GM23338 (cell line): ENCODE measurements at regions not wholly inside any gene's neighbourhood (a gene's known extent, or its start where the extent isn't known, plus 50 kb on each side); places are given as distances from the start of the nearest gene placed in this dataset.

Source experiments
- ATAC-seq: fragments of 200-7000 bp; cut with Tn5 transposase; 3 replicates; pipeline ENCODE4 v1.9.1; 2020
- DNase-seq: peaks from one replicate; pipeline ENCODE4 v3.0.0-alpha.2; 2015; ENCODE audit warnings: low spot score
- H2AFZ ChIP-seq: fragments of 200-600 bp; sonication (generic); 2 replicates; pipeline ENCODE4 v1.8.0; 2016; ENCODE audit warnings: antibody characterized with exemption, mild to moderate bottlenecking, moderate library complexity
- H3F3A ChIP-seq: fragments of 200-600 bp; sonication (generic); replicated peaks from 2 replicates; pipeline ENCODE4 v1.8.0; 2017; ENCODE audit warnings: antibody characterized with exemption, mixed run types, low read depth
- H3K27ac ChIP-seq: fragments of 200-600 bp; sonication (generic); 2 replicates; pipeline ENCODE4 v1.6.1; 2016; ENCODE audit warnings: low read depth
- H3K27me3 ChIP-seq: fragments of 200-600 bp; sonication (generic); 2 replicates; pipeline ENCODE4 v1.8.0; 2016; ENCODE audit warnings: mild to moderate bottlenecking, mixed run types, moderate library complexity; ENCODE audit not compliant: insufficient read depth
- H3K36me3 ChIP-seq: fragments of 200-600 bp; sonication (generic); 2 replicates; pipeline ENCODE4 v1.8.0; 2016; ENCODE audit warnings: mild to moderate bottlenecking; ENCODE audit not compliant: insufficient read depth
- H3K4me1 ChIP-seq: fragments of 200-600 bp; sonication (generic); 2 replicates; pipeline ENCODE4 v1.8.0; 2016; ENCODE audit warnings: mild to moderate bottlenecking, moderate library complexity; ENCODE audit not compliant: insufficient read depth
- H3K4me2 ChIP-seq: fragments of 200-600 bp; sonication (generic); 2 replicates; pipeline ENCODE4 v1.7.1; 2017; ENCODE audit warnings: mixed run types
- H3K4me3 ChIP-seq: fragments of 200-600 bp; sonication (generic); 2 replicates; pipeline ENCODE4 v1.6.1; 2016; ENCODE audit warnings: mixed run types
- H3K79me2 ChIP-seq: fragments of 200-600 bp; sonication (generic); replicated peaks from 2 replicates; pipeline ENCODE4 v1.8.0; 2017; ENCODE audit warnings: mild to moderate bottlenecking; ENCODE audit not compliant: insufficient read depth
- H3K9me2 ChIP-seq: fragments of 200-600 bp; sonication (generic); 2 replicates; pipeline ENCODE4 v1.8.0; 2017; ENCODE audit not compliant: insufficient read depth
- H4K20me1 ChIP-seq: fragments of 200-600 bp; sonication (generic); replicated peaks from 2 replicates; pipeline ENCODE4 v1.8.0; 2017; ENCODE audit warnings: mild to moderate bottlenecking; ENCODE audit not compliant: insufficient read depth
- H3K27ac Mint-ChIP-seq: 2 replicates; pipeline ENCODE4 v1.8.0; 2020; ENCODE audit warnings: inconsistent platforms, mild to moderate bottlenecking, moderate library complexity, mixed read lengths
- H3K27me3 Mint-ChIP-seq: 3 replicates; pipeline ENCODE4 v1.8.0; 2022; ENCODE audit warnings: low read depth, mild to moderate bottlenecking, moderate library complexity, mixed read lengths, inconsistent platforms; ENCODE audit not compliant: insufficient read depth, poor library complexity
- H3K36me3 Mint-ChIP-seq: 3 replicates; pipeline ENCODE4 v1.8.0; 2021; ENCODE audit warnings: low read depth, mild to moderate bottlenecking, inconsistent platforms, moderate library complexity, mixed read lengths
- H3K4me1 Mint-ChIP-seq: 3 replicates; pipeline ENCODE4 v1.8.0; 2020; ENCODE audit warnings: mild to moderate bottlenecking, inconsistent platforms, mixed read lengths
- H3K4me3 Mint-ChIP-seq: 3 replicates; pipeline ENCODE4 v1.8.0; 2021; ENCODE audit warnings: moderate library complexity, mild to moderate bottlenecking, inconsistent platforms, mixed read lengths
- H3K9me3 Mint-ChIP-seq: 3 replicates; pipeline ENCODE4 v1.8.0; 2020; ENCODE audit warnings: moderate library complexity, mild to moderate bottlenecking, inconsistent platforms, mixed read lengths
- CREB1 ChIP-seq: fragments of 250-450 bp; sonication (Bioruptor Pico); IDR thresholded peaks from 2 replicates; pipeline ENCODE4 v1.5.0; 2020; ENCODE audit warnings: low read depth, mild to moderate bottlenecking, moderate library complexity
- CTCF ChIP-seq, 2 experiments: fragments of 200-600 bp in 1 of 2; sonication (generic) in 1 of 2; conservative IDR thresholded peaks; 2 replicates each; pipeline versions ENCODE4 v1.5.1 to v1.6.1; 2016 to 2017; ENCODE audit warnings: antibody characterized with exemption in 2 of 2, low read depth in 2 of 2, mild to moderate bottlenecking in 2 of 2, moderate library complexity in 1 of 2
- EZH2 ChIP-seq: fragments of 200-600 bp; sonication (generic); IDR thresholded peaks from one replicate; pipeline ENCODE4 v1.8.0; 2017; ENCODE audit warnings: antibody characterized with exemption, mild to moderate bottlenecking, low read depth; ENCODE audit not compliant: unreplicated experiment
- EZH2phosphoT487 ChIP-seq: fragments of 200-600 bp; sonication (generic); IDR thresholded peaks from one replicate; pipeline ENCODE4 v1.8.1; 2018; ENCODE audit warnings: antibody characterized with exemption; ENCODE audit not compliant: unreplicated experiment
- NANOG ChIP-seq: IDR thresholded peaks from 2 replicates; pipeline ENCODE4 v1.6.1; 2016; ENCODE audit warnings: antibody characterized with exemption, borderline replicate concordance
- POLR2AphosphoS5 ChIP-seq: IDR thresholded peaks from 2 replicates; pipeline ENCODE4 v1.6.1; 2016; ENCODE audit warnings: antibody characterized with exemption, low read depth
- REST ChIP-seq: IDR thresholded peaks from one replicate; pipeline ENCODE4 v1.6.1; 2018; ENCODE audit warnings: antibody characterized with exemption; ENCODE audit not compliant: unreplicated experiment
- STAT1 ChIP-seq: IDR thresholded peaks from one replicate; pipeline ENCODE4 v1.6.1; 2016; ENCODE audit warnings: antibody characterized with exemption; ENCODE audit not compliant: unreplicated experiment
- ZNF114 ChIP-seq: fragments of 250-450 bp; sonication (Bioruptor Pico); IDR thresholded peaks from 2 replicates; pipeline ENCODE4 v1.5.0; 2020; ENCODE audit warnings: mild to moderate bottlenecking, moderate library complexity
- ZNF331 ChIP-seq: fragments of 250-450 bp; sonication (Bioruptor Pico); IDR thresholded peaks from 2 replicates; pipeline ENCODE4 v1.5.0; 2020; ENCODE audit warnings: low read depth, mild to moderate bottlenecking, moderate library complexity
- ZNF462 ChIP-seq: fragments of 250-450 bp; sonication (Bioruptor Pico); IDR thresholded peaks from 2 replicates; pipeline ENCODE4 v1.5.0; 2020; ENCODE audit warnings: mild to moderate bottlenecking, moderate library complexity

GRCh38 chr6:132888701-132889100 is 74.3 kb downstream of the RPS12 start:
- ATAC-seq (no peak; the same call in 2 of the 3 replicates), DNase-seq (no peak)
- Histone ChIP-seq H3K27ac (no peak overlapping the region), H2AFZ (no peak overlapping the region), H3K36me3 (no peaks in the 10 kb centered on the region), H3F3A (no peaks in the 10 kb centered on the region), H4K20me1 (no peaks in the 10 kb centered on the region), H3K79me2 (no peaks in the 10 kb centered on the region), H3K27me3 (no peaks in the 10 kb centered on the region), H3K4me1 (no peaks in the 10 kb centered on the region), H3K4me2 (no peak overlapping the region), H3K9me2 (peaks cover 3% of the 10 kb centered on the region; the same call in 1 of the 2 replicates), H3K4me3 (no peak overlapping the region)
- H3K27ac Mint-ChIP-seq, result no peak overlapping the region
- TF ChIP-seq CTCF (conservative IDR thresholded peaks at IDR 0.05; ENCODE audit: low read depth in 2 of 2) (no peak), EZH2phosphoT487 (no peak), ZNF331 (no peak), EZH2 (no peak), ZNF462 (CRISPR knock-in tag) (no peak), ZNF114 (CRISPR knock-in tag) (no peak), REST (no peak), NANOG (no peak), CREB1 (CRISPR knock-in tag) (no peak), STAT1 (no peak), POLR2AphosphoS5 (no peak)
- peaks cover 4% of the 10 kb centered on the region; the same call in 2 of the 3 replicates for H3K9me3 Mint-ChIP-seq
- no peaks in the 10 kb centered on the region for H3K4me1 Mint-ChIP-seq
- H3K27me3 Mint-ChIP-seq, result no peaks in the 10 kb centered on the region
- H3K4me3 Mint-ChIP-seq, result no peak overlapping the region
- H3K36me3 Mint-ChIP-seq, result no peaks in the 10 kb centered on the region
